TTC549 (cell line): ENCODE measurements at regions not wholly inside any gene's neighbourhood (a gene's known extent, or its start where the extent isn't known, plus 50 kb on each side); places are given as distances from the start of the nearest gene placed in this dataset.
"Not testable (repeated sequence)": the region's sequence is repeated elsewhere in the genome, so short reads cannot be mapped to it uniquely, and the experiment has no call there.

Experiments
- FAIRE-seq: peaks from 2 replicates; lab custom pipeline; 2012; peaks lifted over from hg19 to GRCh38; lab: Jason Lieb, UNC

DNA sequence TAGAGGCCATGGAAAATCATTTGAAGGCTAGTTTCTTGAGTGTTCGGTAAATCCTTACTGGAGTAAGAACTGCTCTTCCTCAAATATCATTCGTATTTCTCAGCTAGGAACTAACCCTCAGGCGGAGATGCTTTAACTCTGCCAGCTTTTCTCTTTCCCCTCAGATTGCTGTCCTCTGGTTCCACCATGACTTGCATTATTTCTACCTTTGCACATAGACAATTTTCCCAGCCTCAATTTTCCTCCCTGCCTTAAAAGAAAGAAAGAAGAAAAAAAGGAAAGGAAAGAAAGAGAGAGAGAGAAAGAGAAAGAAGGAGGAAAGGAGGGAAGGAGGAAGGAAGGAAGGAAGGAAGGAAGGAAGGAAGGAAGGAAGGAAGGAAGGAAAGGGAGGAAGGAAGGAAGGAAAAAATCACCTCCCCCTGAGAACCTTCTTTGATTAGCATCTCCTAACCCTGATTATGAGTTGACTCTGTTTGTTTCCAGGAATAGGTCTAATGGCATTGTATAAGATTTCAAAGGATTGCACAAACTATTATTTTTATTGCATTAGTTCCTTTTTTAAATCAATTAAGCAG, 123.3 kb upstream of the FAM204A start:
- no peak for FAIRE-seq

DNA sequence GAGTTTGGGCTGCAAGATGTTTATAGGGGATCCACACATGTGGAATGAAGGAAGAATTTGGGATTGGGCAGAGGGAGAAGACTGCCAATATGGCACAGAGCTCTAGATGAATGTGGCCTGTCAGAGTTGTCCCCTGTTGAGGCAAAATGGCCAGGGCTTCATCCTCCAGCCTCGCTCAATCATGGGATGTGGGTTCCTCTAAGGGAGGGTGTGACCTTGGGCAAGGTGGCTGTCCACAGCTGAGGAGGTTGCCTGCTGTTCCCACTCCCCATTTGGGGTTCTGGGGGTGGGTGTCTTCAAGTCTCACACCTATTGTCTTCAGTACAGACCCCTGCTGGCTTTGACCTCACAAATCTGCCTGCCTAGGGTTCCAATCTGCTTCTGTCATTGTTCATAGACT, 121.6 kb upstream of the FAM204A start:
- FAIRE-seq, result no peak

GRCh38 chr10:118462401-118462800, 120.3 kb upstream of the FAM204A start:
- no peak for FAIRE-seq

DNA sequence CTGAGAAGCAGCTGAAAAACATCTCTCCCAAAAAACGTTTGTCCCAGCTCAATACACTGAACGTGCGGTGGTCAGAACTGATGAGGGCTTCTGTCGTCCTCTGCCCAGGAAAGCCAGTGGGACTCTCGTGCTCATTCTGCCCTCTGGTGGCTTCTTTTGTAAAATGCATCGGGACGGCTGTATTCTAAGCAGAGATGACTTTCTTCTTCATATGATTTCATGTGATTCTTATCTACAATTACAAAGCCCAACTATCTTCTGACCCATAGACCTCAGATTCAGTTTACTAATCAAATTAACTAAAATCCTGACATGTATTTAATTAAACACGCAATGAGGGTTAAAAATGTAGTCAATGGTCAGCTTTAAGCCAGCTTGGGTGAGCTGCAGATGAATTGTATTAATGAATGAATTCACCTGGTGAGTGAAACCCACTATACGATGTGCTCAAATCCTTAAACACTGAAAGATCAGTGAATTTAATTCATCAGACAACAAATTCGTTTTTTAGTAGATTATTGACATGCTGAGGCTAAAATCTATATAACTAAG, 117.6 kb upstream of the FAM204A start:
- peak; percentile 64 for FAIRE-seq

DNA sequence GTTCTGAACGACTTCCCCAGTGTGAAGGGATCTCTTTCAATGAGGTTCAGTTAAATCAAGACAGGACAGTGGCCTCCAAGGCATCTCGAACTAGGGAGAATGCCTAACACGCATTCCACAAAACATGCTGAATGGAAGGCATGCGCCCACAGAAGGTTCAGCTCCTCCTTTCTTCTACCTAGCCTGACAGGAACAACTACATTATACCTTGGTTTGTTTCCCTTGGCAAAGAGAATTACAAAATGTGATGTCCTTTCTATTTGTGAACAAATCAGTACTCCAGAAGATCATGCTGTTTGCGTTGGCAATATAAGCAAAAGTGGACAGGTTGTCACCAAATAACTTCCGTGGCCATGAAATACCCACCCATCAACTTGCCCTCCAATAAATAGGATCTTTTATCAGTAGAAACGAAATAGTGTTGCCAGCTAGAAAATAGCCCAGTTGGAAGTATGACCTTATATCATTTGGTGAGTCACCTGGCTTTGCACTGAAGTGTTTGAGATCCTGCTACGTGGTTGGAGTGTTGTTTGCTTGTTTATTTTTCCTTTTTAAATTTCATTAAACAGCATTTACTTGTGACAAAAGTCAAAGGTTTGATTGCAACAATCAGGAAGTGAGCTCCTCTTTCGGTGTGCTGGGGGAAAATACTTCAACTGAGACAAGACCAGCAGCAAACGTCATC, 117.0 kb upstream of the FAM204A start:
- FAIRE-seq, result no peak

DNA sequence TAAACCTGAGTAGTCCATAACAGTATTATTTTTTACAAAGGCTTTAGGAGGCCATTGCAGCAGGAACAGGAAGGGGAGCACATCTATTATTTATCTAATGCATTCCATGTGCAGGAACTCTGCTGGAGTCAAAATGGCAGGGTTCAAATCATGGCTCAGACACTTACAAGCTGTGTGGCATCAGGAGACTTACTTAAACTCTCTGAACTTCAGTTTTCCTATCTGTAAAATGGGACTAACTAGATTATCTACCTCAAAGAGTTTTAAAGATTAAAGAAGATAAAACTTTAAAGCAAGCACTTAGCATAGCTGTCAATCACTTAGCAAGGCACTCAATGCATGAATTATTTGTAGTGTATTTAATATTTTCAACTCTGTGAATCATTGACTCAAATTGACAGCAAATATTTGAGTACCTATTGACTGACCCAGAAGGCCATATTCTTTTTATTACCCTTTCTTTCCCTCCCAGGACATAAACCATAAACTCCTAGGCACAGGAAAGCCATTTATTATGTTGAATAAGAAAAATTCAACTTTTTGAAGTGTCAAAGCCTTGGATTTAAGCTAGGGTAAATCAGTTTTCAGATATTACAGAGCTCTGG, 115.8 kb upstream of the FAM204A start:
- no peak for FAIRE-seq

DNA sequence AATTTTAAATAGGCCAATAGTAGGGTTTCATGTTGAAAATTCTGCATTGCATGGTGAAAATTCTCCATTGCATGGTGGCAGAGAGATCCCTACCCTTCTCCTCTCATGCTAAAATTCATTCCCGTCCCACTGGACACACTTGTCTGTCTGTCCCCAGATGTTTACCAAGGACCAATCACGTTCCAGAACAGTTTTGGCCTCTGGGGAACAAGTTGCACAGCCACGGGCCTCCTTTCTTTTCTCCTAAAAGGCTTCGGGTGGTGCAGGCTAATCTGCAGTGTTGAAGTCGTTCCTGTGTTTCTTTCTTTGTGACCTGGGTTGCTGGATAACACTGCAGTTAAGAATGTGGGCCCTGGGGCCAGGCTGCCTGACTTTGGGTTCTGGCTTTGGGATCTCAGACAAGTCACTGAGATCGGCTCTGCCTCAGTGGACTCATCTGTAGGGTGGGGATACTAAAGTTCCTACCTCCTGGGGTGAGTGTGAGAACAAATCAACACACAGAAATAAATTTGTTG, 113.1 kb upstream of the FAM204A start:
- FAIRE-seq, result no peak

DNA sequence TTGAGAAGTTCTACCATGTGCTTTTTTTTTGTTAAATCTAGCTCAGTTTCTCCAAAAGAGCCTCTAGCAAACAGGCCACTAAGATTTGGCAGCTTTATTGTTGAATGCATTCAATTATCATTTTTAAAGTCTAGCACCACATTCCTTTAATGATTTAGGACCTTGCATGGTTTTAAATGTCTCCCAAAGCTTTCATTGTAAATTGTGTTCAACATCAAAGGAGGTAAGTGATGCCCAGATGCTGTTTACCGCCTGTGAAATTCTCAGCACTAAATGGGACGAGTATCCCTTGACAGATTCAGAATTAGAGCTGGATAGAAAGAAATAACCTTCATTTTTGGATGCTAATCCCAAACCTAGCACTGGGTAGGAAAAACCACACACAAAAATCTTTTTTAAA, 112.1 kb upstream of the FAM204A start:
- FAIRE-seq, result no peak

DNA sequence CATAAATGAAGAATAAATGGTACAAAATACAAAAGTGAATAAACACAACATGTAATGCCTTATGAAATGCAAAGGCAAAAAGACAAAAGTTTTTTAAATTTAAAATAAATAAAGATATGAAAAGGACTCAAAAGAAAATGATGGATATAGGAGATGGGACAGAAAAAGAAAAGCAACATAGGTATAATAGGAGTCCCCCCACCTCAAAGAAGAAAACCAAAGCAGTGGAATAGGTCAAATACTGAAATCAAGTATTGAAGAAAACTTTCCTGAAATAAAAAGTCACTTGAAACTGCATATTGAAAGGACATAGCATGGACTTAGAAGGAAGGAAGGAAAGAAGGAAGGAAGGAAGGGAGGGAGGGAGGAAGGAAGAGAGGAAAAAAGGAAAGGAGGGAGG, 110.0 kb upstream of the FAM204A start:
- no peak for FAIRE-seq

GRCh38 chr10:118449521-118449920, 107.4 kb upstream of the FAM204A start:
- FAIRE-seq, result no peak

DNA sequence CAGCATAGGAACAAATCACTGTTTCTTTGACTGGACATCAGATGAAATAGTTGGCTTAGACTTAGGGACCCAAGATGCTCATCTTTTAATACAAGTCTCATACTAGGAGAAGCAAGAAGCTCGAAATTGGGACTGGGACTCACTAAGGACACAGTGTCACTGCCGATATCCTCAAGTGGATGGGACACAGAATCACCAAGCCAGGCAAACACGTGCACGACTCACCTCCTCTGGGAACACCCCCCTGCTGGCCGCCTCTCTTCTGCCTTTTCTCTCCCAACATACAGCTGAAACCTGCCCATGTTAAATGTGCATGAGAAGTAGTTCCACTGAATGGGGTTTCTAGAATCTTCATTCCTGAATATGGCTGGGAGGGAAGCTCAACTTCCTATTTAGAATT, 106.6 kb upstream of the FAM204A start:
- no peak for FAIRE-seq

- FAIRE-seq, result no peak
Measured at GRCh38 chr10:118447478-118448270, 105.5 kb upstream of the FAM204A start.

DNA sequence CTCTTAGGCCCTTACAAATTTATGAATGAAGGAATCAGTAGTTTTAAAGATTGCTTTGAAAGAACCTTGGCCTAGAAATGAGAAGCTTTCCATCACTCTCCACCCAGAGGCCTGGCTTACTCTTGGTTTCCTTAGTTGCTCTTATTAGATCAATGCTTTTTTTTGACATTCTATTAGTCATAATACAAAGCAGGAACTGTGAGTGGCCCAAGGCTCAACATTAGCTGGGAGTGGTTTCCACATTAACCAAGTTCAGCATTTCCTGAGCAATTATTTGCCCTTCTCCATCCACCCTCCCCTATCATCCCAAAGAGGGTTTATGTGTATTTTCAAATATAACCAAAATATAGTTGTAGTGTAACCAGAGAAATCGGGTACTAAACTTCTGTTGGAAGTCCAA, 103.4 kb upstream of the FAM204A start:
- no peak for FAIRE-seq

DNA sequence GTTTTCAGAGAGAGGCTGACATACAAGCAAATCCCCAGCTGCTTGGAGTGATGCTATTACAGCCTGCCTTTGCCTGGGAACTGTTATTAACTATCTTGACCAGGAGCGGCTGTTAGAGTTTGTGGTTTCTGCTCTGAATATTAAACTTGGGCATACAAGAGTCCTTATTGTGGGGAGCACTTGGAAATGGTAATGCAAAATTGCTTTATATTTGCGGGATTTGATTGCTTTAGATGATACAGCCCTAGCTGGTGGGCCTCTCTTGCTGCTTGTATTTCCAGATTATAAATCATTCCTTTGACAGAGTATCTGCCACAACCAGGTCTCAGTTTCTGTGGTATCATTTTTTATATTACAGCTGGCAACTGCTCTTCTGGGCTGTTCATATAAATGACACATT, 101.9 kb upstream of the FAM204A start:
- FAIRE-seq, result no peak

- no peak for FAIRE-seq
Measured at GRCh38 chr10:118442032-118442431, 99.9 kb upstream of the FAM204A start.

DNA sequence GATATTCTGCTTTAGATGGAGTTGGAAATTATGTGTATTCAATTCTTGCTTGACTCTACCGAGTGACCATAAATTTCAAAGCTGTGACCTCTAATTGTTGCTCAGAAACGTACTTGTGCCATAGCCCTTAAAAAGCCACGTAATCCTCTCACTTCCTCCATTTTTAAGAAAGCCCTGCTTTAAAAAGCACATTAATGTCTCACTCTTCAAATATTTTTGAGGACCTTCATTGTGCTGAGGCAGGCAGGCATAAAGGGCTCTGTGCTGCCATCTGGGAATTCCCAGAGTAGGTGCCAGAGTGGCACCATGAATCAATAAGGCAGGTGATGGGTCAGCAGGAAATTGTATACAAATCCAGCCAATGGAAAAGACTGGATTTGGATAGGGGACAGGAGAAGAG, 97.7 kb upstream of the FAM204A start:
- FAIRE-seq, result no peak

GRCh38 chr10:118436742-118437141, 94.6 kb upstream of the FAM204A start:
- no peak for FAIRE-seq

DNA sequence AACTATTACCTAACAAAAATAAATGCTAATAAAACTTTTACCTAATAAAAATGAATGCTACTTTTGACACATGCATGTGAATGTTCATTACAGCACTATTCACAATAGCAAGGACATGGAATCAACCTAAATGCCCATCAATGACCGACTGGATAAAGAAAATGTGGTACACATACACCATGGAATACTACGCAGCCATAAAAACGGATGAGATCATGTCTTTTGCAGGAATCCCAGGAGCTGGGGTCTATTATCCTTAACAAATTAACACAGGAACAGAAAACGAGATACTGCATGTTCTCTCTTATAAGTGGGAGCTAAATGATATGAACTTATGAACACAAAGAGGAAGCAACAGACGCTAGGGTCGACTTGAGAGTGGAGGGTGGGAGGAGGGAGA, 88.1 kb upstream of the FAM204A start:
- FAIRE-seq, result no peak

DNA sequence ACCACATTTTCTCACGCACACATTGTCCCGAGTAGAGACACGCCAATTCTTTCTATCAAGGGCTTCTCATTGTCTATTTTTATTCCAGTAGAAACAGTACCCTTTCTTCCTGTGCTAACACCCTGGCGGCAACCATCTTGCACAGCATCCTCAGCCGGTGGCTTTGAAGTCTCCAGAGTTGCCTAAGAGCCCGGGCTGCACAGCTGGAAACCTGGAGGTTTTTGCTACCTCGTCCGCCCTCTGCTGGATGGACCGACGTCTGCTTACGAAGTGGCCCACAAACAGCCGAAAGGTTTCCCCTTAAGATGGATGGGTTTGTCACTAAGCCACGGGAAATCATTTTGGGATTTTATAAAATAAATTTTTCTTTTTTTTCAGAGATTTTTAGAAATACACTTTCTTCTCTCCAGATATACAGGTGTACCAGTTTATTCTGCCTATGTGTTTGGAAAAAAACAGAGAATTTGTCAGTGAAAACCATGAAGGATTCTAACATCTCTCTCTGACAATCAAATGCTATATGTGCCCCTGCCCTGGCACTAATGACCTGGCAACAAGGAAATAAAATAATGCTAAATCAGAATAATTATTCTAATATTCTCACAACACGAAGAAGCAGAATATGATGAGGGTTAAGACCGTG, 81.8 kb upstream of the FAM204A start:
- FAIRE-seq, result peak; percentile 49

DNA sequence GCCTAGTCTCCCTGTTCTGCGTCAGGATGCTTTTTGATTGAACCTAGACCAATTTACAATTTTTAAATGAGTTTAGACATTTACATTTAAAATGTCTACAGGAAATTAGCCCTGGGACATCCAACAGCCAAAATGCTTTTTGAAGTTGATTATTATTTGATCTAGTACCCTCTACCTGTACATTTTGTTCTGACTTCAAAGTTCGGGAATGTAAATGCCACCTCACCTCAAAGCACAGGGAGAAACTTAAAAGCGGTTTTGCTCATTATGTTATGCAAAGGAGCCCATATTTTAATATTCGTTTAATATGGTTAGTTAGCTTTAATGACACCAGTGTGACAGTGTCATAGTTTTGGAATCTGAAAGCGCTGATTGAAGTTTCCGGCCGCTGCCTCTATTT, 80.1 kb upstream of the FAM204A start:
- FAIRE-seq, result no peak

DNA sequence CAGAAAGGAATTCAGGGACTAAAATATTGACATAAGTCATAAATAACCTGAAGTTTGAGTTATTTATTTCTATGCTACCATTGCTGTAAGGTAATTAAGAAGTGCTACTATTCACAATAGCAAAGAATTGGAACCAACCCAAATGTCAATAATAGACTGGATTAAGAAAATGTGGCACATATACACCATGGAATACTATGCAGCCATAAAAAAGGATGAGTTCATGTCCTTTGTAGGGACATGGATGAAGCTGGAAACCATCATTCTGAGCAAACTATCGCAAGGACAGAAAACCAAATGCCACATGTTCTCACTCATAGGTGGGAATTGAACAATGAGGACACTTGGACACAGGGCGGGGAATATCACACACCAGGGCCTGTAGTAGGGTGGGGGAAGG, 77.9 kb upstream of the FAM204A start:
- FAIRE-seq, result not testable (repeated sequence)

GRCh38 chr10:118412932-118413331, 70.8 kb upstream of the FAM204A start:
- FAIRE-seq, result no peak
